ENCODE measurements at regions not wholly inside any gene's neighbourhood (a gene's known extent, or its start where the extent isn't known, plus 50 kb on each side); places are given as distances from the start of the nearest gene placed in this dataset.
A peak's percentile ranks its signal among the peaks of the same experiment; 100 is the strongest.
"Not testable (repeated sequence)": the region's sequence is repeated elsewhere in the genome, so short reads cannot be mapped to it uniquely, and the experiment has no call there.

DNA sequence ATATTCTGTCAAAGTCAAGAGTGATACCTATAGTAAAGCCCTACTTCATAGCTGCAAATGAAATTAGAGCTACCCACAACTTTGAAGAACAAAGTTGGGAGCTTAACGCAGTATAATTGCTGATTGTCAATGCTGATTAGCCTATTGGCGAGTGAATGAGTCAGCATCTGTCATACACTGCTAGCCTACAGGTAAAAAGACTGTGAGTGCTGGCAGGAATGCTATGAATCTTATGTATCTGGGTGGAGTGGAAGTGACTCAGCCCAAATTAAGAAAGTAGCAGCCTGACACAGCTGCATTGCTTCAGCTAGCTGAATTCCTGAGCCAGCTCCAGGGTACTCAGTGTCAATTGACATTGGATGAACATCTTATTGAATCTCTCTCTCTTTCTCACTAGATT, 179.4 kb upstream of the DCC start (continued):
- TF ChIP-seq ZC3H11A (IDR thresholded peaks at IDR 0.05): no peak

GRCh38 chr18:52163478-52163877, 176.5 kb upstream of the DCC start:
- ATAC-seq: no peak
- CTCF ChIA-PET: no interaction called here
- no peak overlapping the region for H3K4me3 ChIP-seq
- FAIRE-seq: no peak
- no peak for DNase-seq (ENCODE audit: low read depth in 1 of 2, low spot score in 1 of 2)
- POLR2A ChIA-PET: no interaction called here
- H3K4me2 ChIP-seq: no peak overlapping the region
- H3K27ac ChIP-seq: no peak overlapping the region
- H3K9me3 ChIP-seq: no peaks in the 10 kb centered on the region
- WGBS (ENCODE audit: missing lambda C conversion rate): 70% methylated on average over 1 of the region's 1 CpG
- no peaks in the 10 kb centered on the region for H3K4me1 ChIP-seq
- TF ChIP-seq NFE2L2 (conservative IDR thresholded peaks at IDR 0.05; ENCODE audit: low read length): no peak
- no peak for TF ChIP-seq RFX5 (IDR thresholded peaks at IDR 0.05)
- TF ChIP-seq MAFK (IDR thresholded peaks at IDR 0.05; ENCODE audit: partially characterized antibody): no peak
- TF ChIP-seq PBX3 (IDR thresholded peaks at IDR 0.05): no peak
- TF ChIP-seq BHLHE40 (IDR thresholded peaks at IDR 0.05; ENCODE audit: low read depth, low read length): no peak
- TF ChIP-seq HOXB13 (CRISPR knock-in tag; IDR thresholded peaks at IDR 0.05; ENCODE audit: low read depth): no peak
- no peak for TF ChIP-seq NPAS2 (CRISPR knock-in tag; IDR thresholded peaks at IDR 0.05; ENCODE audit: borderline replicate concordance)
- TF ChIP-seq, protein P1, sequence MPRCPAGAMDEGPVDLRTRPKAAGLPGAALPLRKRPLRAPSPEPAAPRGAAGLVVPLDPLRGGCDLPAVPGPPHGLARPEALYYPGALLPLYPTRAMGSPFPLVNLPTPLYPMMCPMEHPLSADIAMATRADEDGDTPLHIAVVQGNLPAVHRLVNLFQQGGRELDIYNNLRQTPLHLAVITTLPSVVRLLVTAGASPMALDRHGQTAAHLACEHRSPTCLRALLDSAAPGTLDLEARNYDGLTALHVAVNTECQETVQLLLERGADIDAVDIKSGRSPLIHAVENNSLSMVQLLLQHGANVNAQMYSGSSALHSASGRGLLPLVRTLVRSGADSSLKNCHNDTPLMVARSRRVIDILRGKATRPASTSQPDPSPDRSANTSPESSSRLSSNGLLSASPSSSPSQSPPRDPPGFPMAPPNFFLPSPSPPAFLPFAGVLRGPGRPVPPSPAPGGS (IDR thresholded peaks at IDR 0.05): no peak
- TF ChIP-seq, protein P2, sequence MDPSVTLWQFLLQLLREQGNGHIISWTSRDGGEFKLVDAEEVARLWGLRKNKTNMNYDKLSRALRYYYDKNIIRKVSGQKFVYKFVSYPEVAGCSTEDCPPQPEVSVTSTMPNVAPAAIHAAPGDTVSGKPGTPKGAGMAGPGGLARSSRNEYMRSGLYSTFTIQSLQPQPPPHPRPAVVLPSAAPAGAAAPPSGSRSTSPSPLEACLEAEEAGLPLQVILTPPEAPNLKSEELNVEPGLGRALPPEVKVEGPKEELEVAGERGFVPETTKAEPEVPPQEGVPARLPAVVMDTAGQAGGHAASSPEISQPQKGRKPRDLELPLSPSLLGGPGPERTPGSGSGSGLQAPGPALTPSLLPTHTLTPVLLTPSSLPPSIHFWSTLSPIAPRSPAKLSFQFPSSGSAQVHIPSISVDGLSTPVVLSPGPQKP (IDR thresholded peaks at IDR 0.05; ENCODE audit: low read depth, low read length): no peak
- no peak for TF ChIP-seq EHMT2 (IDR thresholded peaks at IDR 0.05; ENCODE audit: low read depth)

GRCh38 chr18:52168131-52168530, 171.9 kb upstream of the DCC start:
- H3K4me2 ChIP-seq; H3K4me3 ChIP-seq; CTCF ChIA-PET; H3K4me1 ChIP-seq; H3K9me3 ChIP-seq; FAIRE-seq; DNase-seq (ENCODE audit: low read depth in 1 of 2, low spot score in 1 of 2); ATAC-seq; POLR2A ChIA-PET; H3K27ac ChIP-seq: not testable (repeated sequence)
- 0 out of 2 replicates have a peak, but pooled peaks have one; percentile 15 for TF ChIP-seq ZC3H11A (IDR thresholded peaks at IDR 0.05)
- WGBS (ENCODE audit: missing lambda C conversion rate): 2% methylated on average over 2 of the region's 3 CpGs

DNA sequence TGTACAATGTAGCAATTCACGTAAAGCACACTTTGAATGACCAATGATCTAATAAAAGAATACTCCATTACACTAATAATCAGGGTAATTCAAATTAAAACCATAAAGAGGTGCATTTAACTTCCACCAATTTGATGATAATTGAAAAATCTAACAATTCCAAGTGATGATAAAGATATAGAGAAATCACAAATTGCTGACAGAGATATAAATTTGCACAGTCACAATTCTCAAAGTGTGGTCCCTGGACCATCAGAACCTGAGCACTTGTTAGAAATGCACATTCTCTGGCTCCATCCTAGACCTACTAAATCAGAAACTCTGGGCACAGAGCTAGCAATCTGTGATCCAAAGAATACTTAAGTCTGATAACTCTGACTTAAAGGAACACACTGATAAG, 165.8 kb upstream of the DCC start:
- no peaks in the 10 kb centered on the region for H3K9me3 ChIP-seq
- H3K27ac ChIP-seq: no peak overlapping the region
- CTCF ChIA-PET: no interaction called here
- DNase-seq (ENCODE audit: low read depth in 1 of 2, low spot score in 1 of 2) (no peak), FAIRE-seq (no peak), ATAC-seq (no peak)
- POLR2A ChIA-PET: no interaction called here
- H3K4me2 ChIP-seq: no peak overlapping the region
- H3K4me3 ChIP-seq: no peak overlapping the region
- TF ChIP-seq, protein P3, sequence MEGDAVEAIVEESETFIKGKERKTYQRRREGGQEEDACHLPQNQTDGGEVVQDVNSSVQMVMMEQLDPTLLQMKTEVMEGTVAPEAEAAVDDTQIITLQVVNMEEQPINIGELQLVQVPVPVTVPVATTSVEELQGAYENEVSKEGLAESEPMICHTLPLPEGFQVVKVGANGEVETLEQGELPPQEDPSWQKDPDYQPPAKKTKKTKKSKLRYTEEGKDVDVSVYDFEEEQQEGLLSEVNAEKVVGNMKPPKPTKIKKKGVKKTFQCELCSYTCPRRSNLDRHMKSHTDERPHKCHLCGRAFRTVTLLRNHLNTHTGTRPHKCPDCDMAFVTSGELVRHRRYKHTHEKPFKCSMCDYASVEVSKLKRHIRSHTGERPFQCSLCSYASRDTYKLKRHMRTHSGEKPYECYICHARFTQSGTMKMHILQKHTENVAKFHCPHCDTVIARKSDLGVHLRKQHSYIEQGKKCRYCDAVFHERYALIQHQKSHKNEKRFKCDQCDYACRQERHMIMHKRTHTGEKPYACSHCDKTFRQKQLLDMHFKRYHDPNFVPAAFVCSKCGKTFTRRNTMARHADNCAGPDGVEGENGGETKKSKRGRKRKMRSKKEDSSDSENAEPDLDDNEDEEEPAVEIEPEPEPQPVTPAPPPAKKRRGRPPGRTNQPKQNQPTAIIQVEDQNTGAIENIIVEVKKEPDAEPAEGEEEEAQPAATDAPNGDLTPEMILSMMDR (IDR thresholded peaks at IDR 0.05): no peak
- TF ChIP-seq, protein P4, sequence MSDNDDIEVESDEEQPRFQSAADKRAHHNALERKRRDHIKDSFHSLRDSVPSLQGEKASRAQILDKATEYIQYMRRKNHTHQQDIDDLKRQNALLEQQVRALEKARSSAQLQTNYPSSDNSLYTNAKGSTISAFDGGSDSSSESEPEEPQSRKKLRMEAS (IDR thresholded peaks at IDR 0.05): no peak
- no peak for TF ChIP-seq JUNB (IDR thresholded peaks at IDR 0.05)
- TF ChIP-seq KDM1A (IDR thresholded peaks at IDR 0.05; ENCODE audit: low read depth): no peak
- TF ChIP-seq MAFK (IDR thresholded peaks at IDR 0.05; ENCODE audit: partially characterized antibody): peak; percentile 63
- WGBS (ENCODE audit: missing lambda C conversion rate): 6% methylated on average over 1 of the region's 1 CpG
- H3K4me1 ChIP-seq: no peaks in the 10 kb centered on the region

Measured in A549 (cell line).